GM20431 (cell line): ENCODE measurements at regions not wholly inside any gene's neighbourhood (a gene's known extent, or its start where the extent isn't known, plus 50 kb on each side); places are given as distances from the start of the nearest gene placed in this dataset.

Source experiments
- in situ Hi-C: fragments of 300-500 bp; cut with MseI, MboI; formaldehyde crosslinking; loops from one replicate; pipeline ENCODE4 v1.15.0; 2020; ENCODE audit warnings: low sequenced_read_pairs; ENCODE audit not compliant: unreplicated experiment

- in situ Hi-C loops, result no loop called here
These were observed 202.6 kb downstream of the RBFOX3 start for GRCh38 chr17:79408251-79408650.

GRCh38 chr17:79407385-79407784 is 203.5 kb downstream of the RBFOX3 start:
- in situ Hi-C loops, result no loop called here

GRCh38 chr17:79406316-79406715 is 204.5 kb downstream of the RBFOX3 start:
- in situ Hi-C loops, result no loop called here

GRCh38 chr17:79405823-79406222 is 205.0 kb downstream of the RBFOX3 start:
- in situ Hi-C loops, result no loop called here

- in situ Hi-C loops, result no loop called here
These were observed 206.5 kb downstream of the RBFOX3 start for GRCh38 chr17:79404136-79404911.

GRCh38 chr17:79401704-79402674 is 208.9 kb downstream of the RBFOX3 start:
- in situ Hi-C loops, result no loop called here

GRCh38 chr17:79400989-79401703 is 209.7 kb downstream of the RBFOX3 start:
- in situ Hi-C loops, result no loop called here

GRCh38 chr17:79399610-79400144 is 211.2 kb downstream of the RBFOX3 start:
- in situ Hi-C loops, result loop anchor here (10.0 to 25.0 kb wide), 2 partner anchors 212 to 295 kb away; no protein-coding TSS in a partner anchor

GRCh38 chr17:79398441-79398840 is 212.4 kb downstream of the RBFOX3 start:
- in situ Hi-C loops, result loop anchor here (10.0 to 25.0 kb wide), 2 partner anchors 211 to 294 kb away; no protein-coding TSS in a partner anchor

GRCh38 chr17:79396696-79397095 is 214.2 kb downstream of the RBFOX3 start:
- in situ Hi-C loops, result loop anchor here (10.0 to 25.0 kb wide), 2 partner anchors 209 to 292 kb away; no protein-coding TSS in a partner anchor

GRCh38 chr17:79395545-79395944 is 215.3 kb downstream of the RBFOX3 start:
- in situ Hi-C loops, result loop anchor here (10.0 to 25.0 kb wide), 2 partner anchors 208 to 291 kb away; no protein-coding TSS in a partner anchor

GRCh38 chr17:79395066-79395465 is 215.8 kb downstream of the RBFOX3 start:
- in situ Hi-C loops, result loop anchor here (10.0 to 25.0 kb wide), 2 partner anchors 208 to 290 kb away; no protein-coding TSS in a partner anchor

GRCh38 chr17:79393358-79394052 is 217.3 kb downstream of the RBFOX3 start:
- in situ Hi-C loops, result loop anchor here (10.0 to 25.0 kb wide), 2 partner anchors 206 to 289 kb away; no protein-coding TSS in a partner anchor

GRCh38 chr17:79392598-79392997 is 218.3 kb downstream of the RBFOX3 start:
- in situ Hi-C loops, result loop anchor here (10.0 to 25.0 kb wide), 2 partner anchors 205 to 288 kb away; no protein-coding TSS in a partner anchor

- in situ Hi-C loops, result loop anchor here (10.0 to 25.0 kb wide), 2 partner anchors 204 to 287 kb away; no protein-coding TSS in a partner anchor
These were observed 219.2 kb downstream of the RBFOX3 start for GRCh38 chr17:79391376-79392233.

GRCh38 chr17:79389896-79390295 is 221.0 kb downstream of the RBFOX3 start:
- in situ Hi-C loops, result loop anchor here (10.0 to 25.0 kb wide), 2 partner anchors 203 to 285 kb away; no protein-coding TSS in a partner anchor

GRCh38 chr17:79388556-79389295 is 222.1 kb downstream of the RBFOX3 start:
- in situ Hi-C loops, result loop anchor here (25.0 kb wide), 1 partner anchor 201 kb away; no protein-coding TSS in a partner anchor
